Neuron (in vitro differentiated cells): ENCODE measurements at regions not wholly inside any gene's neighbourhood (a gene's known extent, or its start where the extent isn't known, plus 50 kb on each side); places are given as distances from the start of the nearest gene placed in this dataset.
"Not testable (repeated sequence)": the region's sequence is repeated elsewhere in the genome, so short reads cannot be mapped to it uniquely, and the experiment has no call there.

ENCODE experiments used
- H2AFZ ChIP-seq: one replicate; pipeline ENCODE4 v1.6.1; 2013; ENCODE audit warnings: low read depth, mild to moderate bottlenecking, inconsistent platforms, low read length, moderate library complexity
- H3K27me3 ChIP-seq: one replicate; pipeline ENCODE4 v1.6.1; 2013; ENCODE audit warnings: low read length; ENCODE audit not compliant: insufficient read depth
- H3K36me3 ChIP-seq: one replicate; pipeline ENCODE4 v1.6.1; 2013; ENCODE audit warnings: low read length; ENCODE audit not compliant: insufficient read depth
- H3K4me1 ChIP-seq: one replicate; pipeline ENCODE4 v1.6.1; 2013; ENCODE audit warnings: low read length; ENCODE audit not compliant: insufficient read depth
- H3K4me3 ChIP-seq: 2 replicates; pipeline ENCODE4 v1.5.1; 2013; ENCODE audit warnings: mild to moderate bottlenecking, low read length, moderate library complexity
- H3K9me3 ChIP-seq: one replicate; pipeline ENCODE4 v1.6.1; 2013; ENCODE audit warnings: low read length

DNA sequence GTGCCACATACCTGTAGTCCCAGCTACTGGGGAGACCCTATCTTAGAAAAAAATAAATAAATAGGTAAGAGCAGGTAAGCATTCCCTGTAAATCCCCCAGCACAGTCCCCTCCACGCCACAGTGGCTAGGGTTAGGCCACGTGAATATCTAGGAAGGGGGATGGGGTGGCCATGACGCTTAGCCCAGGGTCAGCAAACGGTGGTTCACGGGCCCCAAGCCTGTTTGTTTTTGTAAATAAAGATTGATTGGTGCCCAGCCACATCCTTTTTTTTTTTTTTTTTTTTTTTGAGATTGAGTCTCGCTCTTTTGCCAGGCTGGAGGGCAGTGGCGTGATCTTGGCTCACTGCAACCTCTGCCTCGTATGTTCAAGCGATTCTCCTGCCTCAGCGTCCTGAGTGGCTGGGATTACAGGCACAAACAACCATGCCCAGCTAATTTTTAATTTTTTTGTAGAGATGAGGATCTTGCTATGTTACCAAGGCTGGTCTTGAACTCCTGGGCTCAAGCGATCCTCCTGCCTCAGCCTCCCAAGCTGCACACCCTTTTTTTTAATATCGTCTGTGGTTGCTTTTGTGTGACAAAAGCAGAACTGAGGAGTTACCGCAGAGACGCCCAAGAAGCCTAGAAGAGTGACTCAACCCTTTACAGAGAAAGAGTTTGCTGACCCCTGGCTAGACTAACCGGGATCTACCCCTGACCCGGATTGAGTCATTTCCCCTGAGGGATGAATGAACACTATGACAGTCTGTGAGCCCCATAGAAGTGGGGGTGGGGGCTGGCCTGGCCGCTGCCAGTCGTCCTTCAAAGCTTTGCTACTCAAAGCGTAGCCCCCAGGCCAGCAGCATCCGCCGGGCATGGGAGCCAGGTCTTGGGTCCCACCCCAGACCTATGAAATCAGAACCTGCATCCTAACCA lies 113.7 kb upstream of the NCOR2 start:
- H3K9me3 ChIP-seq = no peaks in the 10 kb centered on the region
- no peaks in the 10 kb centered on the region for H3K36me3 ChIP-seq
- H3K4me1 ChIP-seq = peaks cover 56% of the 10 kb centered on the region

DNA sequence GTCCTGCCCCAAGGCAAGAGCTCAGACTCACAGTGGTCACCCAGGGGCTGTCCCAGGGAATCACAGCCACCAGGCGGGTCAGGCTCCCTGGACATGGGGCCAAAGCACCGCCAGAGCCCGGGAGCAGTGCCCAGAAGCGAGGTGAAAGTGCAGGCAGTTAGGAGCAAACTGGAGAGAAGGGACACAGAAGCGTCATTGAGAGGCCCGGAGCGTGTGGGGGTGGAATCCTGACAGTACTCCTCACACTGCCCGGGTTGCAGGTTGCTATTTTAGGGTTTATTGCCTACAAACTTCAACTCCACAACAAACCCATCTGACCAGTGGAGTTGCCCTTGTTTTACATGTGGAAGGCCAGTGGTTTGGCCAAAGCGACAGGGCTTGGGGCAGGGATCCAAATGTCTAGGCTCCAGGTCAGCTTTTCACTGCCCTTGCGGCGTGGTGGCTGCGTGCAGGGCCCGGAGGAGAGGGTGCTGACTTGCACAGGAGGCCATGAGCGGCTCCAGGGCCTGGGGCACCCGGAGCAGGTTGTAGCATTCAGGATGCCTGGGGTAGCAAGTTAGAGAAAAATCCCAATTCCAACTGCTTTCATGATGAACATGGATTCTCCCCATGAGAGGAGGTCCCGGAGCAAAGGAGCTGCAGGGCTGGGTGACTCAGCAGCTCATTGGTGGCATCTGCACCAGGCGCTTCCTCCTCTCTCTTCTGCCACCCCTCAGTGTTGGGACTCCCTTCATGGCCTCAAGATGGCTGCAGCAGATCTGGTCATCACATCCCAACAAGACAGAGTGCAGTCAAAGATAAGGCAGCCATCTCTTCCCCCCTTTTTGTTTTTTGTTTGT lies 112.3 kb upstream of the NCOR2 start:
- peaks cover 52% of the 10 kb centered on the region for H3K4me1 ChIP-seq

More for the DNA sequence above, 113.7 kb upstream of the NCOR2 start:
- Histone ChIP-seq H3K4me3 (no peak overlapping the region), H2AFZ (no peak overlapping the region), H3K27me3 (peaks cover 16% of the 10 kb centered on the region)

GRCh38 chr12:124679047-124679446 lies 111.6 kb upstream of the NCOR2 start:
- Histone ChIP-seq H2AFZ (no peak overlapping the region), H3K4me3 (no peak overlapping the region), H3K4me1 (peaks cover 57% of the 10 kb centered on the region), H3K9me3 (no peaks in the 10 kb centered on the region), H3K36me3 (no peaks in the 10 kb centered on the region), H3K27me3 (no peaks in the 10 kb centered on the region)

More for the DNA sequence above, 112.3 kb upstream of the NCOR2 start:
- Histone ChIP-seq H3K9me3 (no peaks in the 10 kb centered on the region), H3K36me3 (no peaks in the 10 kb centered on the region), H2AFZ (no peak overlapping the region), H3K4me3 (no peak overlapping the region), H3K27me3 (peaks cover 5% of the 10 kb centered on the region)

DNA sequence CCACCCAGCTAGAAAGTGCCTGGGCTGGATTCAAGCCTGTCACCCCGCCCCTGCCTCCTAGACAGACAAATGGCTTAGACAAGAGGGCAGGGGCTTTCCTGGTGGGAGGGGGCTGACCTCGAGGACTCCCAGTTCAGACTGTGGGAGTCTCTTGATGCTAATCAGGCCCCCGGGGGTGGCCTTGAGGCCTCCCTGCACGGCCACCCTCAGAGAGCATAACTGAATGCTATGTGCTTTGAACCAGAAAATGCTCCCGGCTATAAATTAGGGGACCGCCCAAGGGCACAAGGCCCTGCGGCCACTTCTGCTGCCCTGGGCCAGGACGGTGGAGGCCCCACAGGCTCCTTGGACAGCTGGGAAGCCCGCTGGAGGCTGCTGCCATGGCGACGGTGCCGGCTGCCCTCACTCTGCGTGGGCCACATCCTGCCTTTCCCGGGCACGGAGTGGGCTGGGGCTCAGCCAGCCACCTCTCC lies 111.0 kb upstream of the NCOR2 start:
- Histone ChIP-seq H2AFZ (no peak overlapping the region), H3K9me3 (no peaks in the 10 kb centered on the region), H3K27me3 (no peaks in the 10 kb centered on the region), H3K4me3 (no peak overlapping the region), H3K36me3 (no peaks in the 10 kb centered on the region), H3K4me1 (peaks cover 63% of the 10 kb centered on the region)

GRCh38 chr12:124677552-124678356 lies 110.3 kb upstream of the NCOR2 start:
- Histone ChIP-seq H3K4me1 (peaks cover 64% of the 10 kb centered on the region), H2AFZ (no peak overlapping the region), H3K4me3 (no peak overlapping the region), H3K27me3 (no peaks in the 10 kb centered on the region), H3K36me3 (no peaks in the 10 kb centered on the region), H3K9me3 (no peaks in the 10 kb centered on the region)

DNA sequence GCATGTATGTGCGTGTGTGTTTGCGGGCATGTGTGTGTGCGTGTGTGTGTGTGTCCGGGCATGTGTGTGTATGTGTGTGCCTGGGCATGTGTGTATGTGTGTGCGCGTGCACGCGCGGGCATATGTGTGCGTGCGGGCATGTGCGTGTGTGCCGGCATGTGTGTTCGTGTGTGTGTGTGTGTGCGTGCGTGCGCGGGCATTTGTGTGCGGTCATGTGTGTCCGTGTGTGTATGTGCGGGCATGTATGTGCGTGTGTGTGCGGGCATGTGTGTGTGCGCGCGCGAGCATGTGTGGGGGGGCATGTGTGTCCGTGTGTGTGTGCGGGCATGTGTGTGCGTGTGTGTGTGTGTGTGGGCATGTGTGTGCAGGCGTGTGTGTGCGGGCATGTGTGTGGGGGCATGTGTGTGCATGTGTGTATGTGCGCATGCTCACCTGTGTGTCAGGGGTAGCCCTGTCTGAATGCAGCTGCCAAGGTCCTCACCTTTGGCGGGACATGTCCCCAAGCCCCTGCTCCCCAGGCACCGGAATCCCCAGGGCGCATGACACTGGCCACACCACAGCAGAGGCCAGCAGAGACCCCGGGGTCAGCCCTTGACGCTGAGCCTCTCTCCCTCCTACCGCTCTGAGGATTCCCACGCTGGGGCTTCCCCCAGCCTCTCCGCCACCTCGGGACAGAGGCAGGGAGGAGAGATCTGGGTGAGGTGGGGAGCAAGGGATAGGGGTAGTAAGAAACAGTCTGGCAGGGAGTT lies 109.5 kb upstream of the NCOR2 start:
- no peak overlapping the region for H2AFZ ChIP-seq
- H3K36me3 ChIP-seq = no peaks in the 10 kb centered on the region
- peaks cover 60% of the 10 kb centered on the region for H3K4me1 ChIP-seq
- H3K4me3 ChIP-seq = no peak overlapping the region
- H3K9me3 ChIP-seq = no peaks in the 10 kb centered on the region
- H3K27me3 ChIP-seq = no peaks in the 10 kb centered on the region

GRCh38 chr12:124675881-124676713 lies 108.7 kb upstream of the NCOR2 start:
- Histone ChIP-seq H3K4me3 (no peak overlapping the region), H3K4me1 (peaks cover 52% of the 10 kb centered on the region), H3K9me3 (no peaks in the 10 kb centered on the region), H3K27me3 (no peaks in the 10 kb centered on the region), H3K36me3 (no peaks in the 10 kb centered on the region), H2AFZ (no peak overlapping the region)

DNA sequence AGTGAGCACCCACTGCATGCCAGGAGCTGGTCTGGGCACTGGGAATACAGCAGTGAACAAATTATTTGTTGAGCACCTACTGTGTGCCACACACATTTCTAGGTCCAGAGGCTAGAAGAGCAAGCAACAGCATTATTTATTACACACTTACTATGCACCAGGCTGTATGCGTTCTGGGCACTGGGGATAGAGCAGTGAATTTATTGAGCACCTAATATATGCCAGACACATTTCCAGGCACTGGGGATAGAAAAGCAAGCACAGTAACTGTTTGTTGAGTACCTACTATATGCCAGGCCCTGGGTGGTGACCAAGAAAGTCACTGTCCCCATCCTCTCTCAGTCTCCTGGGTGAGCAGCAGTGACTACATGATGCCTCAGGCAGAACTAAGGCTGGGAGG lies 107.5 kb upstream of the NCOR2 start:
- Histone ChIP-seq H2AFZ (no peak overlapping the region), H3K9me3 (no peaks in the 10 kb centered on the region), H3K36me3 (no peaks in the 10 kb centered on the region), H3K4me1 (peaks cover 51% of the 10 kb centered on the region), H3K27me3 (no peaks in the 10 kb centered on the region), H3K4me3 (no peak overlapping the region)

DNA sequence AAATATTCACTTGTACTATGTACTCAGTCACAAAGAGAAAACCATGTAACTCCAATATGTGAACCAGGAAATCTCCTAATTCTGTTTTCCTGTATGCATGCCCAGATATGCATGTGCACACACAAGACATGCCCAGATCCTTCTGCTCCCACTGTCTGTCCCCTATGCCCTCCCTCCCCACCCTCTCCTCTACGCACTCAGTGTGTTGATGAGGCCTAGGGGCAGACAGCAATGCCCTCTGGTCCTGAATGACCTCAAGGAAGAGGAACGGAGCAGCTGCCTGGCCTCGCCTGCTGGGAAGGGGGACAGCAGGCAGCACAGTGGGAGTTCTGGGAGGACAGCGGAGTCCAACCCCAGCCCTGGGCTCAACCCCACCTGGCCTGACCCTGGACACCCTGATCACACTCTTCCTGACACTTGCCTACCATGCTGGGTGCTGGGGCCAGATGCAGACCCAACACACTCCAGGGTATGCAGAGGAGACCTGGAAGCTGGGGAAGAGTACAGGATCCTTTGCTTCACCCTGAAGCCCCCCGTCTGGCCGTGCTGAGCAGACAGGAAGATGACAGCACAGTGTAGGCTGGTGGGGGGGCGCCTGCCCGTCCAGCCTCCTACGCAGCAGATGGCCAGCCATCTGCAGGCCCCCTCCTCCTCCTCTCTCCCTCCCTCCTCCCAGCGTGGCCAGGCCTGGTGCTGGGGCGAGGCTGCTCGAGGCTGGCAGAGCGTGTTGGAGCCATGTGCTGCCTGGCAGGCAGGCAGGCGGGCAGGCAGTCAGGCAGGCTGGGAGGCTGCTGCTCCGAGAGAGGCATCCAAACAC lies 106.6 kb upstream of the NCOR2 start:
- H3K4me1 ChIP-seq = peaks cover 45% of the 10 kb centered on the region
- no peak overlapping the region for H3K4me3 ChIP-seq
- H3K9me3 ChIP-seq = no peaks in the 10 kb centered on the region
- no peaks in the 10 kb centered on the region for H3K27me3 ChIP-seq
- H3K36me3 ChIP-seq = no peaks in the 10 kb centered on the region
- H2AFZ ChIP-seq = no peak overlapping the region

DNA sequence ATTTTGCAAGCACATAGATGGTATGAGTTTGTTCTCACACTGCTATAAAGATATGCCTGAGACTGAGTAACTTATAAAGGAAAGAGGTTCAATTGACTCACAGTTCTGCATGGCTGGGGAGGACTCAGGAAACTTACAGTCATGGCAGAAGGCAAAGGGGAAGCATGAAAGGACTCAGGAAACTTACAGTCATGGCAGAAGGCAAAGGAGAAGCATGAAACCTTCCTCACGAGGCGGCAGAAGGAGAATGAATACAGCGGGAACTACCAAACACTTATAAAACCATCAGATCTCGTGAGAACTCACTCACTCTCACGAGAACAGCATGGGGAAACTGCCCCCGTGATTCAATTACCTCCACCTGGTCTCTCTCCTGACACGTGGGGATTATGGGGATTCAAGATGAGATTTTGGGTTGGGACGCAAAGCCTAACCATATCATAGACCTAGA lies 101.9 kb upstream of the NCOR2 start:
- not testable (repeated sequence) for H3K9me3 ChIP-seq, H3K4me3 ChIP-seq, H2AFZ ChIP-seq, H3K36me3 ChIP-seq, H3K27me3 ChIP-seq, H3K4me1 ChIP-seq

- Histone ChIP-seq H3K4me3 (no peak overlapping the region), H3K4me1 (peaks cover 5% of the 10 kb centered on the region), H3K27me3 (no peaks in the 10 kb centered on the region), H3K9me3 (no peaks in the 10 kb centered on the region), H3K36me3 (no peaks in the 10 kb centered on the region), H2AFZ (no peak overlapping the region)
Measured at GRCh38 chr12:124668602-124669001, 101.2 kb upstream of the NCOR2 start.
